HG02943 (cell line): ENCODE measurements at regions not wholly inside any gene's neighbourhood (a gene's known extent, or its start where the extent isn't known, plus 50 kb on each side); places are given as distances from the start of the nearest gene placed in this dataset.

Experiments
- ATAC-seq: cut with Tn5 transposase; IDR thresholded peaks from one replicate; pipeline ENCODE4 v1.9.1; 2021; ENCODE audit warnings: mild to moderate bottlenecking, low read depth, moderate library complexity; ENCODE audit not compliant: unreplicated experiment

DNA sequence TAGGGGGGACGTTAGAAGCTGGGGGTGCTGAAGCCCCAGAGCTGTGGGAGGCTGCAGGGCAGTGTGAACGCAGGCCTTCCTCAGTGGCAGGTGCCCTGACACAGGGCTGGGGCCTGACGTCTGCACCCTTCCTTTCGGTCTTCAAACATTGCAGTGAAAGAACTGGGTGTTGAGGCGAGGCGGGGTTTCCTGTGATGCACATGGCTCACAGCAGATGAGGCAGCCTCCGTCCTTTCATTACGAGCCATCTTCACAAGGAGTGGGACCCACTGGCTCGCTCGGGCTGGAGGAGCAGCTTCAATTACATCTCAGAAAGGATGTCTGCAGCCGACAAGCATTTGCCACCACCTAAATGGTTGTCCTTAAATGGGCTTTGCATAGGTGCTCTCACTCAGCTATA, 180.3 kb upstream of the SHH start:
- ATAC-seq, result no peak

DNA sequence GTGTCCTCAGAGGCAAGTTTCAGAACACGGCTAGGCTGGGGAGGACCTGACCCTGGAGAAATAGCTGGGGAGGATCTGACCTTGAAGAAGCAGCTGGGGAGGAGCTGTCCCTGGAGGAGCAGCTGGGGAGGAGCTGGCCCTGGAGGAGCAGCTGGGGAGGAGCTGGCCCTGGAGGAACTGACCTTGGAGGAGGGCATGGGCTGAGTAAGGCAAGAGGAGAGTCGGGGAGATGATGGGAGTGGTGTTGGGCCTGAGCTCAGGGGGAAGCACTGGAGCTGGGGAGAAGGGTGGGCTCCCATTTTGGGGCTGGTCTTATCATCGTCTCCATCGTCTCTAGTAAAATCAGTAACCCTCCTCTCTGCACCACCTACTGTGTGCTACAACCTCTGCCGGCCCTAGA, 179.8 kb upstream of the SHH start:
- ATAC-seq, result no peak

DNA sequence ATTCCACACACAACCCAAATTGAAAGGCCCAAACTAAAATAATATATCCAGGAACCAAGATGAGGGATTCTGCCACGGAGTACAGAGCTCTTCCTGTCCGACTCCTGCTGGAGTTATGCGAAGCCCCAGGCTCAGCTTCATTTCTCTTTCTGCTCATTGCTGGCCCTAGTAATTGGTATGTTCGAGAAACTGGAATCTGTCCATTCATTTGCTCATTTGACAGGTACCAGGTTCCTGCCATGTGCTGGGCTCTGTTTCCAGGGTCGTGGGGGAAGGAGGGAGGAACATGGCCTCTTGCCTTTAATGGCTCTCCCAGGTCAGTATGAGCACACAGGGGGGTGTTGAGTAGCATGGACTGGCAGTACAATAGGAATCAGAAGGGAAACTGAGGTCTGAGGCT, 179.2 kb upstream of the SHH start:
- ATAC-seq, result no peak

DNA sequence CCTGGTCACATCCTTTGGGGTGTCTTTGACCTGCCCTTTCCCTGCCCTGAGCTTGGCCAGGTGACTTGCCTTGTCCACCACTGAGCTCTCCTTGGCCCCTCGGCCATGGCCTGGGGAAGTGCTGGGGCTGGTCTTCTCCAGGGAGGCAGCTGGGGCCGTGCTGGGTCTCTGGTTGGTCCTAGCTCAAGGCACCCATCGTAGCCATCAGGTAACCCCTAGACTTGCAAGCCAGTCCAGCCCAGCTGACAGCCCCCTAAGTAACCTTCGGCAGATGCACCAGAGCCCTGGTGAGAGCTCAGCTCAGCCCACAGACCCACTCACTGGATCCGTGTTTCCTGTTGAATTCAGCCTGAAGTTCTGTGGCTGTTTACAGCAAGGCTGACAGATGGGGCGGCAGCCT, 176.2 kb upstream of the SHH start:
- ATAC-seq, result no peak

DNA sequence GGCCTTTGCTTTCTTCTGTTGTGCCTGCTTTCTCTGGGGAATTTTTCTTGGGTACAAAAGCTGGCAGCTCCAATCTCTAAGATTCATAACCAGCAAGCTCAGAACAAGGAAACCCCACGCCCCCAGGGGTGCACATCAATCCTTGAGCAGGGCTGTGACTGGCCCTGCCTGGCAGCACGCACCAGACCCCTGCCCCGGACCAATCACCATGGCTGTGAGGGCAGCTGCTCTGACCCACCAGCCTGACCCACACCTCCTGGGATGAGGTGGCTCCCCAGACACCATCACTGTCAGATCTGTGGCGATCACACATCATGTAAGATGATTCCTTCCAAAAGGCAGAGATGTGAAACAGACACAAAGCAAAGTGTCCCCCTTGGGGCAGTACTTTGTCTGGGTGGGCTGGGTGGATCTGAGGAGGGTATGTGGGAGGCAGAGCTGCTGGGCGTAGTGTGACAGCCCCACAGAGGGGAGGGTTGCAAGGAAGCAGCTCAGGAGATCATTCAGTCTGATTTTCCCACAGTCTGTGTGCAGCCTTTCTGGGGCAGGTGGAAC, 175.5 kb upstream of the SHH start:
- ATAC-seq, result no peak

DNA sequence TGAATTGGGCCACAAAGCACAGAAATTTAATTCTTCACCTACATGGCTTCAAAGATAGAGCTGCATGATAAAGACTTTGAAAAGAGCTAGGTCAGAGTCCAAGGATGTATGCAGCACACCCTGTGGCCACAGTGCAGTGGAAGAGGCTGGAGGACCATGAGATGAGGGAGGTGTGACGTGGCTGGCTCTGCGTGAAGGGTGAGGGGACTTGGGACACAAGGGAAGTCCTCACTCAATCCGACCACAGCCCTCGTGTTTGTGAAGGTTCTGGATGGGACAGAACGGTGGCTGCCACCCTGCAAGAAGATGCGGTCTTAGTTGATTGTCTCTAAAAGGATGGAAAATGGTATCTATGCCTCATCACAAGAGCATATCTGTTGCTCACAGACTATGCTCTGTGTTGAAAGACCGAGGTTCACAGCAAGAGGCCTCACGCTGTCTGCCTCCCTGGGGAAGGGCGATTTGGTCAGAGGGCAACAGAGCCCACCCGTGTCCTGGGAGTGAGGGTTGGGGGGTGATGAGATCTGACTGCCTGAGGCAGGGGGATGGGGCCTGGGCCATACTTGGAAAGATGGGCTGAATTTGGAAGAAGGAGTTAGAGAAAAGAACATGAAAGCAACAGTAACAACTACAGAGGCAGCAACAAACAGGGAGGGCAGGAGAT, 174.4 kb upstream of the SHH start:
- ATAC-seq, result no peak

DNA sequence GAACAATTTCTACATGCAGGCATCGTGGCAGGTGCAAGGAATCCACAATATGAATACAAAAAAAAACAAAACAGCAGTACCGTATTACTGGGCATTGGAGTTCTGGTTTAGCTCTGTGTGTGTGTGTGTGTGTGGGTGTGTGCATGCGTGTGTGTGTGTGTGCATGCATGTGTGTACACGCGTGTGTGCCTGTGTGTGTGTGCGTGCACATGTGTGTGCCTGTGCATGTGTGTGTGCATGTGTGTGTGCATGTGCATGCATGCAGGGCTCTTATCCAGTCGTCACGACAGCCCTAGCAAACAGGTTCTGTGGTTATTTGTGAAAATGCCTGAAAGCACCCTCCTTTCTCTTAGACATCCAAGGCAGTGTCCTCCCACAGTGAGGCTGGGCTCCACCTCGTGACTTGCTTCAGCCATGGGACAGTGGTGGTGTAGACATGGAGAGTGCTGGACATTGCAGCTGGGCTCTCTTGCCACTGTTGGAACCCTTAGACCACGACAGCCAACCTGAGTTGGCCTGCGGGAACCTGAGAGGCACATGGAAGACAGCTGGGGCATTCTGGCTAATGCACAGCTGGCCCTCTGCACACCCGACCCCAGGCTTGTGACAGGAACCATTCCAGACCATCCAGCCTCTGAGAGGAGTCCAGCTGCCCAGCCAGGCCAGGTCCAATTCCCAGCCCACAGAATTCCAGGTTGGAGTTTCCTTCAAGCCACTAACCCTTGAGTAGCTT, 173.4 kb upstream of the SHH start:
- no peak for ATAC-seq

DNA sequence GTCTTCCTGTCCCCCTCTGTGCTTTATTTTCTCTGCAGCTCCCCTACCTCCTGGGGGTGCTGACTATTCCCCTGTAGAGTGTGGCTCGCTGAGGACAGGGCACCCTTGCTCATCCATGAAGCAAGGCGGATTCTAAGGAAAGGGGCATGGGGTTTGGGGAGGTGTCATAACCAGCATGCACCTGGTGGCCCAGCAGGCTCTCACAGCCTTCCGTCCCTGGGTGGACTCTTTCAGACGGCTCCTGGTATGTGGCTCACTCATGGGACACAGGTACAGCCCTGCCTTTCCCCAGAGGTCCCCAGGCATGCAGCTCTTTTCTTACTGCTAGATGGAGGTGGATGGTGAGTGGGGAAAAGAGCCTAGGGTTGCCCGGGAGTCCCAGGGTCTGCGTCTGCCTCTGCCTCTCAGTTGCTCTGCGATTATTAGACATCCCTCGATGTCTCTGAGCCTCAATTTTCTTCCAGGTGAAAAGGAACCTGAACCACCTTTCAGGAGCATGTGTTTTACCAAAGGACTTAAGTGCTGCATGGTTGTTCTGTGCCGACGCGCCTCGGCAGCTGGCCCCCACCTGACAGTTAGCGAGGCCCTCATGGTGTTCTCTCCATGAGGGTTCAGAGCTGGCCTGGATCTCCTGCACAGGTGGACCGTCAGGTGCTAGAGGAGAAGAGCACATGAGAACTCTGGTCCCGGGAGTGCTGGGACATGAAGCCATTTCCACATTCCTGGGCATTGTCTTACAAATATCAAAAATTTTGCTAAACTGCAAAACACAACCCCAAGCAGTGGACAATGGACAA, 172.5 kb upstream of the SHH start:
- no peak for ATAC-seq

DNA sequence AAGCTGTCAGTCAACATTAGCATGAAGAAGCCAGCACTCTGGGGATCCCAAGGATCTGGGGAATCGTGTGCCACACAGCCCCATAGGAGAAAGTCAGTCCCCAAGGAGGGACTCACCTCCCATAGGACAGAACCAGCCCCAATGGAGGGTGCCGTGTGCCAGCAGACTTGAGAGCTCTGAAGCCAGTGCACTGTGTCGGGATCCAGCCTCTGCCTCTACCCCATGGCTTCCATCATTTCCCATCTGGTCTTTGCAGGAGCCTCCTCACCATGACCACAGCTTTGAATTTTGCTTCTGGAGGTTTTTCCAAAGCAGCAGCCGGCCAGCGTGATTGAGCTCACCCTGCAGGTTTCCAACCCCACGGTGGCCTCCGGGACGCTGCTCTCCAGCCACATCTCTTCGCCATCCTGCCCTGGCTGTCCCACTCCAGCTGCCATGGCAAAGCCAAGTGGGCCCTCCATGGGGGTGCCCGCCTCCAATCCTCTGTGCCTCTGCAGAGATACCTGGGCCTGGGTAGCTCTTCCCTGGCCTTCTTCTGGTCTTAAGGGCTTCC, 171.8 kb upstream of the SHH start:
- no peak for ATAC-seq

DNA sequence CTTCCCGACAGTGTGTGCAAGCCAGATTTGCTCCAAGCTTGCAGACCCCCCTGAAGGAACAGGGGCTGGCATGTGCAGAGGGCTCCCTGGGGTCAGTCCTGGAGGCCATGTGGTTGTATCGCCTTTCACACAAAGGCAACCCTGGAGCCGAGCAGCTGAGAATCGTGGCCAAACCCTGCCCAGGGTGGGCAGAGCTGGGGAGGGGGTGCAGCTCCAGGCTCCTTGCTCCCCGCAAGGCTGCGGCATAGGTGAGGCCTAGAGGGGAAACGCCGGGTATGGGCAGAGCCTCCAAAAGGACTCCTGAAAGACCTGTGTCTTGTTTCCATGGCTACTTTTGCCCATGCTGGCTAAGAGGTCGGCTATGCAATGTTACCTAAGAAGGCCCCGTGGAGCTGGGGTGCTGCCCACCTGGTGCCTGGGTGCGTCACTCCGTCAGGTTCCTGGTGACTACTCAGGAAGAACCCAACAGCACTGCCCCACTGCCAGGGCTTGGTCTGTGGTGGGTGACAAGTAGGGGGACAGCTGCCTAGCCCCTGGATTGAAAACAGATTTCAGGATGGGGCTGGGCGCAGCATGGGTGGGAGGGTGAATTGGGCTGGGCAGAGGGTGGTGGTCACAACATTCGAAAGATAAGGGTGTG, 171.0 kb upstream of the SHH start:
- no peak for ATAC-seq

DNA sequence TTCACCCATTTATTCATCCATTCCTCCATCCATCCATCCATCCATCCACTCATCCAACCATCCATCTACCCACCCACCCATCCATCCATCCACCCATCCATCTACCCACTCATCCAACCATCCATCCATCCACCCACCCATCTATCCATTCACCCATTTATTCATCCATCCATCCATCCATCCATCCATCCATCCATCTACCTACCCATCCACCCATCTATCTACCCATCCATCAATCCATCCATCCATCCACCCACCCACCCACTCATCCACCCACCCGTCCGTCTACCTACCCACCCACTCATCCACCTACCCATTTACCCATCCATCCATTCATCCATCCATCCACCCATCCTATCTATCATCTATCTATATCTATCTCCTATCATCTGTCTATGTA, 169.4 kb upstream of the SHH start:
- ATAC-seq, result no peak

DNA sequence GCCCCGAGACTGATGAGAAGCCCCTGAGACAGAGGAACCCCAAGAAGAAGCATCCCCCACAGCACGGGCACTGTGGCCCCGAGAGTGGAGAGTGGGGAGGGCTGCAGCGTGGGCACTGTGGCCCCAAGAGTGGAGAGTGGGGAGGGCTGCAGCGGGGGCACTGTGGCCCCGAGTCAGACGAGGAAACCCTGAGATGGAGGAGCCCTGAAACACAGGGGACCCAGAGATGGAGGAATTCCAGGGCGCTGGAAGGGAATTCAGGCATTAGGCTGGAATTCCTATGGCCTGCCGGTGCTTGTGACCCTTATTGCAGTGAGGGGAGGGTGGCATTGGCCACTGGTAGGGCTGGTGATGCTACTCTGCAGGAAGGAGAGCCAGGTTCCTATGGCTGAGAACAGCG, 168.6 kb upstream of the SHH start:
- ATAC-seq, result no peak

DNA sequence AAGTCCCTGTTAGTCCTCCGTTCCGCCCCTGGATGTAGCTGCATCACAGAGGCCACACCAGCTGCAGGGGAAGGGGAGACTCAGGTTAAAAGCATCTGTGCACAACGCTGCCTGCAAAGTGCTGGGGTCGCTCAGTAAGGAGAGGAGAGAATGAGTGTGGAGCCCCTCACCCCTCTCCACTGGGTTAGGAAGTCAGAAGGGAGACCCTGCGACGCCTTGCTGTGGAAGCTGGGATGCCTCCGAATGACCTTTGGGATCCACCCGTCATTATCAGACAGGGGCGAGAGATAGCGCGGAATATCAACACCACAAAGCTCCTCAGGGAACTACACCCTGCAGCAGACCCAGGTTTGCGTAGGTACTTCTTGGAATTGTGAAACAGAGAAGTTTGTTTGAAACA, 167.7 kb upstream of the SHH start:
- ATAC-seq, result no peak

DNA sequence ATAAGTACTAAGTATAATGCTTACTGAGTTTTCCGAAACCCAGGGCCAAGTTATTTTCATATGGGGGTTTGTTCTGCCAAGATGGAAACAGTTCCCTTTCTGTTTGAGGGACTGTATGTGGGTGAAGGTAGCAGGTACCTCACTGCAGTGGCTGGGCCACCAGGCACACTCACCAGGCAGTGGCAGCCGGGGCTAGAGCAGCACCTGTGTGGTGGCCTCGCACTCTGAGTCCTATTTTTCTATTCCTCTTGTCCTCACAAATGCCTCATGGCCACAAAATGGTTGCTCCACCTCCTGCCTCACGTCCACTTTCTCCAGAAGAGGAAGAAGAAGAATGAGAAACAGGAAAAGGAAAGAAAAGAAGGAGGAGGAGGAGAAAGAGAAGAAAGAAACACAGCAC, 167.3 kb upstream of the SHH start:
- ATAC-seq, result no peak

DNA sequence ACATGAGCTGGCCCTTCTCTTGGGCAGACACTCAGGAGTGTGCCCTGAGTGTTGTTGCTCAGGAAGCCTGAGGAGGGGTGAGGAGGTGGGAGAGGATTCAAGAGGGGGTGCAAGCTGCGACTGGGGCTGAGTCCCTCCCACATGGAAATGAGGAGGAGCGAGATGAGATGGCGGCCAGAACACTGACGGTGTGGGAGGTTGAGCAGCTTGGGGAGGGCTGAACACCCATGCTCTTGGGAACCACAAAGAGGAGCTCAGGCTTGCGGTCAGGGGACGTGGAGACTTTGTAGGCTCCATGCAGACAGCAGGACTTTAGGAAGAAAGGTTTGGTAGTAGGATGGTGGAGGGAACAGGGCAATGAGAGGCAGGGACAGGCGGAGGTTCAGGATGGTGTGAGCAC, 163.2 kb upstream of the SHH start:
- ATAC-seq, result no peak

DNA sequence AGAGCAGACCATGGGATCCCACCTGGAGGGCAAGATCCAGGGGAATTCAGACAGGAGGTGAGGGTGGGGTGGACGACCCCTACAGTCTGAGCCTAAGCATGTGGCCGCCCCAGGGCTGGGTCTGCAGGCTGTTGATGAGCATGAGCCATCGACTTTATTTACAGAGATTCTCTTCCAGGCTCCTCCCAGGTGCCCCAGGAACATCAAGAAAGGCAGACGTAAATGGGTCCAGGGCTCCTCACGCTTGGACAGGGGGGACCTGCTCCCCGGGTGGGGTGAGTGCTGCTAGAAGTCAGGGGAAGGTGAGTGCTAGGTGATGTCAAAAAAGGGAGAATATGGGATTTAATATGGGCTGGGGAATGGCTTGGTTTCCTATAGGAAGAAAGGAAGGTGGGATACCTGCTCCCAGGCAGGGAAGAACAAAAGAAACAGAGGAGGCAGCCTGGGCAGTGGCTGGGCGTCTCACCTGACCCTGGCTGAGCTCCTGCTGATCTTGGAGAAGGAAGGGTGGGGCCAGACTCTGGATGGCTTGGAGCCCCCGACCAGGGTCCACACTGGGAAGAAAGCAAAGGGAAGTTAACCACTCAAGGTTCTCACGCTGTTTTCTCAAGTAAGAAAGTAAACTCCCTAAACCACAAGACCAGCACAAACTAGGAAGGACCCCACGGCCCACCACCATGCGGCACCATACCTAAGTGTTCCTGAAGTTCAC, 162.1 kb upstream of the SHH start:
- no peak for ATAC-seq

DNA sequence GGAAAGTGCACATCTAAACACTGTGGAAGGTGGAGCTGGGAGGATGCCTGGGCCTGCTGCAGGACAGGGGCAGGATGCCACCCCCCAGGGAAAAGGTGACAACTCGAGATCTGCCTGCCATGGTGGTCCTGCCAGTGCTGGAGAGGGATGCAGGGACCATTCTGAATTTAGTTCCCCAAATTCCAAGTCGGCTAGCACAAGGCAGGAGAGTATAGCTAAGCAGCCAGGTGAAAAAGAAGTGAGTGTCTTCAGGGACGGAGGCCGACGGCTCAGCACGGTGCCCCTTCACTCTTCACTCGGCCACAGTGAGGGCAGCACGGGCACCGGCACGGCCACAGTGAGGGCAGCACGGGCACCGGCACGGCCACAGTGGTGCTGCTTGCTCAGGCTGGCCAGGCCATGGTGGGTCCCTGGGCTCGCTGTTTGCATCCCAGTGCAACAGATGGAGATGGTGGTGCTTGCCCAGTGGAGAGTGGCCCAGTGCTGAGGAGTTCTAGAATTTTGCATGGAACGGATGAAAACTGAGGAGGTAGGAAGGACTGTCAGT, 161.3 kb upstream of the SHH start:
- no peak for ATAC-seq

DNA sequence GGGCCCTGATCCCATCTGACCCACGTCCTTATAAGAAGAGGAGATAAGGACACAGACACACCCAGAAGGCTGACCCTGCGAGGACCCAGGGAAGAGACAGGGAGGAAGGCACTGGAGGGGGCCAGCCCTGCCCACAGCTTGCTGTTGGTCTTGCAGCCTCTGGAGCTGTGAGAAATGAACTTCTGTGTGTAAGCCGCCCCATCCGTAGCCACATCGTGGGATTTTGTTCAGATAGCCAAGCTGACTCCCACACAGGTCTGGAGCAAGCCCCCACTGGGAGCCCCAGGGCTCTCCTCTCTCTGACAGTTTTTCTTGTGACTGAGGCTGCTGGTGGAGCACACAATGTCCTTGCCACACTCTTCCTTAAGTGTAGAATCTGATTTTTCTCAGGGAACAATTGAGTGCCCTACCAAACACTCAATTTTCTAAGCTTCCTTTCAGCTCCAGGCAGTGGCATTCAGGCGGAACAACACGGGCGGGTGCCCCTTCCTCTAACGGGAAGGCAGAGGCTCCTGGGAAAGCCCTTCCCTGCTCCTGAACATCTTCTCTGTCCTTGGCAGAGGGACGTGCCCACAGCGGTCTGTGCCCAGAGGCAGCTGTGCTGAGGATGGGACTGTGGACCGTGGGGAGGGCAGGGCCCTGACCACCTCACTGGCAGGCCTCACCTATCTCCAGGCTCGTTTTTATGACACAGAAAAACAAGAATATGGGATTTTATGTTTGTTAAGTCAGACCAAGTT, 160.6 kb upstream of the SHH start:
- no peak for ATAC-seq

DNA sequence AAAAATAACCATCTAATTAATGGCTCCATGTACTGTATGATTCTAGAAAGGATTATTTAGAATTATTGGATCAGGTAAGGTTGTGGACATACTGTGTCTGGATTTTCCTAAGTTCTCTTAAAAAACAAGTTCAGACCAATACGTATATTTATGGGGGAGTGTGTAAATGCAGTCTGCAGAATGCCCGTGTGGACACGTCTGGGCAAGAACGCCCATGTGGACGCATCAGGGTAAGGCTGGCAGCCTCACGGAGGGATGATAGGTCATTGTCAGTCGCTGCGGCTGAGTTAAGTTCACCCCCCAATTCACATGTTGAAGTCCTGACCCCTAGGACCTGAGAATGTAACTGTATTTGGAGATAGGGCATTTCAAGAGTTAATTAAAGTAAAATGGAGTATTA, 160.0 kb upstream of the SHH start:
- no peak for ATAC-seq
